GM21526 (cell line): ENCODE measurements at regions not wholly inside any gene's neighbourhood (a gene's known extent, or its start where the extent isn't known, plus 50 kb on each side); places are given as distances from the start of the nearest gene placed in this dataset.

Experiments used
- ATAC-seq: cut with Tn5 transposase; IDR thresholded peaks from one replicate; pipeline ENCODE4 v1.9.1; 2021; ENCODE audit warnings: moderate library complexity; ENCODE audit not compliant: unreplicated experiment, low FRiP score

DNA sequence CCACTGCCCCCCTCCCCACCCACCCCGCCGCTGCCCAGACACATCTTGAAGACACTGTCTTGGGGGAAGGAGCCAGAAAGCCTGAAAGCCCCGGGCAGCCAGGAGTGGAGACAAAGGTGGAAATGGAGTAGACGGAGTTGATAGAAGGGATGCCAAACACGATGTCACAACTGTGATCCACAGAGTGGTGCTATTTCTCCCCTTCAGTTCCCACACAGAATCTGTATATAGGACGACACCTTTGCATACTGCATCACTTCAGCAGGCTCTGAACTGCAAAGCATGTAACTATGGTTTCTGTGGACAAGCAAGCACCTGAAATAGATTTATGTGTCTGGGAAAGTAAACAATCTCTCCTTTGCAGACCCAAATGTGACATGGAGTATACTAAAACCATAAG is 56.4 kb upstream of the F13A1 start:
- no peak for ATAC-seq

DNA sequence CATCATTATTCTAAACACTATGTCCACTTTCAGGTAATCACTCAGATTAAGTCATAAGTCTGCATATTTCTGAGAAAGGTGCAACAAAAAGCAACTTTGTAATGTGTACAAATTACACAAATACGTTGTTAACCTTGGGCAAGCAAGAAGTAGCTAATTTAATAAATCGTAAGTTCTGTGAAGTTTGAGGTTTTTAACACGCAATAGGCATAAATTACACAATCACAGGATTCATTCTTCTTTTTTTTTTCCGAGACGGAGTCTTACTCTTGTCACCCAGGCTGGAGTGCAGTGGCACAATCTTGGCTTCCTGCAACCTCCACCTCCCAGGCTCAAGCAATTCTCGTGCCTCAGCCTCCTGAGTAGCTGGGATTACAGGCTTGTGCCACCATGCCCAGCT is 57.2 kb upstream of the F13A1 start:
- ATAC-seq, result no peak

DNA sequence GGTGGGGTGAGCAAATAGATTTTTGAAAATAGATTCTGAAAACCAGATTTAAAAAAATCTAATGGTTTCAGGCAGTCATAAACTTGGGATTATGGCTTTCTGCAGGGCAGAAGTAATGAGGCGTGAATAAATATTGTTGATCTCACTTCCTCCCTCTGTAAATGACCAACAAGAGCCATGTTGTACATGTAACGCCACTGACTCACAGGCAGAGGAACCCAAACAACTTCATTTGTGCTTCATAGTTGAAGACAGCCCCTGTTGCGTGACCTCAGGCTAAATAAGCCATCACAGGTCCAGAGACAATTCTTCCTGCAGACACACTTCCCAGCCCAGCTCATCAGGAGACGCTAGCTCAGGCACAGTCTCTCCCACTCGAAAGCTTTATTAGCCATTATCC is 59.1 kb upstream of the F13A1 start:
- no peak for ATAC-seq

DNA sequence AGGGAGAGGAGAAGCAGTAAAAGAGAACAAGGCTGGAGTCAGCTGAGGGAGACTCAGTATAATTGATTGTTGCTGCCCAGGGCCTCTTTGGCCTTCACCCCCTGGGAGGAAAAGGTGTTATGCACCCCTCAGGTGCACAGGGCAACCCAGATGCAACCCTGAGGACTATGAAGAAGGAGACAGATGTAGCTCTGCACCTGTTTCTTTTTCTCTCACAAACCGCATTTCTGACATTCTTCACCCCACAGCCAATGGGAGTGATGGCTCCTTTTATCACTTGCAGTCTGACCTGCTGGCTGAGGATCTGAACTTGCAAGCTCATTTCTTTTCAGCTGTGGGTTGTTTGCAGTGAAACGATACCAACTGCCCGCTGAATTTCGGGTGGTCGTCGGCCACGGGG is 64.1 kb upstream of the F13A1 start:
- no peak for ATAC-seq

DNA sequence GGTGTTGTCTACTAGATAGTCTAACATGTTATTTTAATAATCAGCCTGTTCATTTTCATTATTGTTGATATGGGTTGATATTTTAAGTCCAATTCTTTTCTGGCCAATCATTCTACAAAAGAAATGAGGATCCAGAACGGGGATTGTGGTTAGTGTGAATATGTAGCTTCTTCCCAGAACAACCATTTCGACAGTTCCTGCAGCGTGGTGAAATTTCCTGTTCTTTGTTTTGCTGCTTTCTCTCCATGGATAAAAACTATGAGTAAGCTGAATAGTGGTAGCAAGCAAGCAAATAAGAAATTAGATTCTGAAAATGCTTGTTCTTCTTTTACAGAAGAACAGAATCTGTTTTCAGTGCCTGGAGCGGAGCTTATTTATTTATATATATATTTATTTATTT is 65.5 kb upstream of the F13A1 start:
- no peak for ATAC-seq

DNA sequence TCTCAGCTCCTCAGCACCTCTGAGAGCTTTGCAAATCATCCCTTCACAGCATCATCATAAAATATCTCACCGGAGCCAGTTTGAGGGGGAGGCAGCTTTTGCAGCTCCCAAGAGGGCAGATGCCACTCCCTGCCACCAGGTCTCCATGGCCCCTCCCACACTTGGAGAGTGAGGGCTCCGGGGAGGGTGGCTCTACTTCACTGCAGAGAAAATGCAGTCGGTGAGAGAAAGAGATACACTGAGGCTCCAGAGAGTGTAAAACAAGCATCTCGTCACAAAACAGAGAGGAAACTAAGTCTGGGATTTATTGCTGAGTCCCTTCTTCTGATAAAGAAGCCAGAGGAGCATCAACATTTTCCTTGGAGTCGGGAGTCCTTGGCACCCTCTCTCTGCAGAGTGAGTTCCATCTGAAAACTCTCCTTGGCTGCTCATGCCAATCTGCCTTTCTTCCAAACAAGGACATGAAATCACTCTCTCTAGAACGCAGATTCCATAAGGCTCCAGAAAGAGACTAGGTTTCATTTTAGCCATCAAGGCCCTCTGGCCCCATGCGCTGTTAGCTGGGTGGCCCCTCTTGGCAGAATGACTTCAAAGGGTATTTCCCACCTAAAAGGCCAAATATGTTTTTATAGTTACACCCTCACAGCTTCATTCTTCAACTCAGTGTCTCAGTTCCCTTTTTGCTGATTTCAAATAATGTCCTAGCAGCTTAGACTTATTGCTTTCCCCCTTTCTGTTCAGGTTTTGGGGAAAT is 70.6 kb upstream of the F13A1 start:
- peak; percentile 70 for ATAC-seq

DNA sequence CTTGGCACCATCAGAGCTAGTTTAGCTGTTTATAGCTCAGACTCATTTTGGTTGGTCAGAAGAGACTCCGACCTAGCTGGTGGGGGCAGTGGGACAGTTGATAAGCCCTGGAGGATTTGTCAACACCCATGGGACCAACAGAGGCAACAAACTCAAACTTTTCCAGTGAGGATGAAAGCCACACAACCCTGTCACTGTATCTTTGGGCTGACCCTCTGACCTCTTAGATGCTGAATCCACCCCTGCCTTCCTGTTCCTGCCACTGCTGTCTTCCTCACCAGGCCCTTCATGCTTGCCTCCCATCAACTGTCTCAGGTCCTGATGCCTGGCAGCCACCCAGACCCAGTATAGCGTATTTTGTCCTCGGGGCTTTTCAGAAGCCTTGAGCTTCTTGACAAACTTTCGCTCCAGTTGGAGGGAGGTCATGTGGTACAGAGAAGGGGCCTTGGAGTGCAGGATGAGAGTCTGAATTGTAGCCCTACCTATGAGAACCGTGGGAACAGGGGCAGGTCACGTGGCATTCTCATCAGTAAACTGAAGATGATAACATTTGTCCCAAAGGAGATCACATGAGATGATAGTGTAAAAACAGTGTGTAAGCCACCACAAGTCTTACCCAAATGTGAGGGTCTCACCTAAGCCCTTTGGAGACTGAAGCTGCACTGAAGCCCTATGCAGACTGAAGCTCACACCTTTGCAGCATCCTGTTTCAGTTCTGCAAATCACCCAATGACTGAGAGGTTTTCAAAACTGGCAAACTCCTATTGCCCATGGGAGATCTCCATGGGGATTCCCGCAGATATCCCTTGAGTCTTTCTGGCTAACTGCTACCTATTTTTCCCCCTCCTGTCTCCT is 72.0 kb upstream of the F13A1 start:
- ATAC-seq, result peak; percentile 60

DNA sequence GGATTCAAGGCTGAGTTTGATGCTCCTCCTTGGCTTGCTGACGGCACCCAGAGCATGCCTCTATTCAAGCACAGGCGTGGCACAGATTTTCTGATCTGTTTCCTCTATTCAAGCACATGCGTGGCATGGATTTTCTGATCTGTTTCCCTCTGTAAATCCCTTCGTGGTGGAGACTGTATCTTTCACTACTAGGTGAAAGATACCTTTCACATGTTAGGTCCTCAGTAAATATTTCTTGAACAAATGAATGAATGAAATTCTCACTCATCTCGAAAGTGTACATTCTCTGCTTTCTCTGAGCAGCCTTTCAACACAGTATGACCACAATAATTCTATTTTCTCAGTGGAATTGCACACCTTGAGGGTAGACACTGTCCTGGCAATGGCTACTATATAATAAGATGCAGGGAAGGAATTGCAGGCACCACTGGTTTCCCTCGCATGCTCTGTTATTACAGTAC is 72.6 kb upstream of the F13A1 start:
- peak; percentile 22 for ATAC-seq

DNA sequence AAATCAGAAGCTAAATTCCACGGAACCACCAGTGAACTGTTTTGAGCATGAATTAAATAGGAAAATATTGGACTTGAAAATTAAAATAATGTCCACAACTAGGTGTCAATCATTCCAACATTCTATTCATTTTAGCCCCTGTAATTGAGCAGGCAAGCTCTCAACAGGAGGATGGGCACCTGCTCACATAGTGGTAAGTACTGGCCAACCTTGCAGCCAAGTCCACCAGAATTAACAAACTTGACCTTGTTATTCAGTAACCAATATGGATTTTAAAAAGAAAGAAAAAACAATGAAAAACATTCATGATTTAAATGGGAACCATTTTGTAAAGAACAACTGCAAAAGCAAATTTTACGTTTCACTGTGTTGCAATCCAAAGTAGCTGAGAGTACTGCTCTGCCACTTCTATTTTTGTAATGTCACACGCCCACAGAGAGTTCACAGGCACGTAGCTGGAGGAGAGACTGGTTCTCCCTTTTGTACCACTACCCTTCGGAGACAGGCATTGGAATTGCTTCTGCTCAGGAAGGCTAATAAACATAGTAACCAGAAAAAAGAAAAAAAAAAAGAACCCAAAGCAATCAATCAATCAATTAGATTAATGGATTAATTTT is 75.2 kb upstream of the F13A1 start:
- ATAC-seq, result no peak

DNA sequence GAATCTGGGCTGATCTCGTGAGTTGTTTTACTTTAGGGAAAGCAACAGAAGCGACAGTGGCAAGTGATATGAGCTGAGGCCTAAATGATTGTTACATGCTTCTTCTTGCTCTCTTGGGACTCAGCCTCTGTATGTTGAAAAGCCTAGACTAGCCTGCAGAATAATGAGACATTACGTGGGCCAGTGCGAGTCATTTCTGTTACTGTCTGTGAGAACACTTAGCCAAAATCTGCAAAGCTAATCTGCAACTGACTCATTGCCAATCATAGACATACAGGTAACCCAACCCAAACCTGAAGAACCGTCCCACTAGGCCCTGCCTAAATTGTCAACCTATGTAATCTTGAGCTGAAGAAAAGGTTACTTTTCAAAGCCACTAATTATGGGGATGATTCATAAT is 77.4 kb upstream of the F13A1 start:
- ATAC-seq, result no peak

DNA sequence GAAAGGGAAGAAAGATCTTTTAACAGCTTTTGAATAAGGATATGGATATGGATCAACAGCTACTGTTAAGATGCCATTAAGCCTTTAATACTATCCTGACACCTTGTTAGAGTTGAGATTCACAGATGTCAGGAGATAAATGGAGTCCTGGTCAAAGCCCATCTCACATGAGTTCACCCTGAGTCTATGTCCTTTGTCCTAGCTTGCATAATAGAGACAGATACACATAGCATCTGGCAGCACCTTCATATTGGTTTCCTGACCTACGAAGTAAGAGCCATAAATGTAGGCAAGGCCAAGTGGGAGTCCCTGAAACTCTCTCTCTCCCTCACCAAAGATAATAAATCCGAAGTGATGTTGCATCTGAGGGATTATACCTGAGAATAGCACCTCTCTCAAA is 79.1 kb upstream of the F13A1 start:
- no peak for ATAC-seq

DNA sequence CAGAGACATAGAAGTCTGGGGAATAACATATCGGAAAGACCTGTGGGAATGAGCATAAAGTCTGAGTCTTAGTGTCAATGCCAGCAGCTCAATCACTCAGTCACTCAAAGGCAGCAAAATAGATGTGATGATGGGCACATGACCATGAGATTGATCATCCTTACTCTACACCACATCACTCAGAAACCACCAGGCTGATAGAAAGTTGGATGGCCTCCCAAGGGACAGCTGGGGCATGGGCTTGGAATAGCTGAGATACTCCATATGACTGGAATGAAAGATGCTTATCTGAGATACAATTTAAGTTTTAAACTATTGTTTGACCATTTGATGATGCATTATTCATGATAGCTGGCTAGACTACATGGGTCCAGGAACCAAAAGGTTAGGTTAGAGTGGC is 80.9 kb upstream of the F13A1 start:
- no peak for ATAC-seq

DNA sequence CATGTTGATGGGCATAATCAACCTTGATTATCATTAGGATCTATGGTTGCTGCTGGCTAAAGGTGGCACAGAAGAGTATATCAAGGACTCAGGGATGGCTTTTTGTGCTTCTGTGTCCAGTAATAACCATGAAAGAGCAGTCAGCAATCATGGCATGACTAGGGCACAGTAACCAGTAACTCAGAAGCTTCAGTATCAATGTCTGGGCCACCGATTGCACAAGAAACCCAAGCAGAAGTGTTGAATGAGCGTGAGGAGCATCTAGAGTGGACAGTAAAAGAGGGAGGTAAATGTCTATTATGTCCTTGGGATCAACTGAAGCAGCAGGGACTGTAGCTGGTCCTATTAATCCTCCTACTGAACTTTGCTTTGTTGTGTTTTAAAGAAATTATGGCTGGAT is 81.5 kb upstream of the F13A1 start:
- no peak for ATAC-seq

DNA sequence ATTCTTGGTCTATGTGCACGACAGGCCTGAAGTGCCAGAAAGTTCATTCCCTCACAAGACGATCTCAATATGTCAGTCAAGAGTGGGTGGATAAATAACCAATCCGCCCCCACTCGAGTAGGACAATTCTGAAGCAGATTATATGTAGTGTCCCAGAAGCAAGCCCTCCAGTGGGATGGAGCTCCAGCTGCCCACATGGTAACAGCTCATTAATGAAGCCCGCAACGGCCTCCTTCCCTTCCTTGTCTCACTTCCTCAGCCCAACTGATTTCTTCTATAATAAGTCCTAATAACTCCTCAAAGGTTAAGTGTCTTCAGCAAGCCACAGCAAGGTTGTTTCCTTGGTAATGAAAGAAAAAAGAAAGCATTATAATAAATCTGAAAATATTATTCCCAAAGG is 82.1 kb upstream of the F13A1 start:
- no peak for ATAC-seq

DNA sequence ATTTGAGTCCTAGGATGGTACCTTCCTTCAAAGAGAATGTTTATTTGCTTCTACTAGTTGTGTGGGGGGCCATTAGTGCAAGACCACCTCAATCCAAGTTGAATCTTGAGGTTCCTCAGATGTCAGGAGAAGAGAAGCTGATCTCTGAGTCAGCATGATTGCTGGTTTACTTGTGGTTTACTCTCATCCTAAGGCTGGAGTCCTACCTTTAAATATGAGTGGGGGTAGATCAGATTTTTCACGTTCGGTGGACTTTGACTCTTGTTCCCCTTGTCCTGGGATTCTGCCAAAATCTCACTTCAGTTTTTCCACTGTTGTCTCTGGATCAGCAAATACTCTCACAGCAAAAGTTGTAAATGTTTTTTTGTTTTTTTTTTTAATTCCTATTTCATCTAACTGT is 84.6 kb upstream of the F13A1 start:
- no peak for ATAC-seq

DNA sequence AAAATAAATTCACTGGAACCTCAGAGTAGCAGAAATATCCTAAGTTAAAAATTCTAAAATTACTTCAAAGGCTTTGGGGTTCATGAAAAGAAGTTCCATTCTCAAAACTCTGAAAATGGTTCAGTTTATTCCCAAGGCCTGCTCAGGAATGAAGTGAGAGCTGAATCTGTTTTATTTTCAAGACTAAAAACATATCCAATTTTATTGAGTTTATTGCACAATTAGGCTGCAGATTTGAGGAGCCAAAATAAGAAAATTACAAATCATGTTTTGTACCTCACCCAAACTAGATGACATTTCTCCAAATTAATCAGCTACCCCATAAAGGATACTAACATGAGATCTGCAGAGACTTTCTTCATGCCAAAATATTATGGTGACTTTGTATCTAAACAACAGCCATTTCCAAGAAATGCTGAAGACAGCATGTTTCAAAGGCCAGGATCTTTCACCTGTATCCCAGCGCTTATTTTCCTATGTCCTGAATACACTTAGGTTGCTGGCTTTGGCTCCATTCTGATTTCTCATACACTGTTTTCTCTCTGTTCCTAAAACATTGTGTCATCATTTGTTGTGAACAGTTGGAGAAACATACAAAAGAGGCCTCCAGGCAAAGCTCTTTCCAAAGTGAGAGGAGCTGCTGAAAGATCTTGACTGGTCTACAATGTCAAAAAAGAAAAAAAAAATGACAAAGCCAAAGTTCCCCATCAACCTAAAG is 85.7 kb upstream of the F13A1 start:
- no peak for ATAC-seq

DNA sequence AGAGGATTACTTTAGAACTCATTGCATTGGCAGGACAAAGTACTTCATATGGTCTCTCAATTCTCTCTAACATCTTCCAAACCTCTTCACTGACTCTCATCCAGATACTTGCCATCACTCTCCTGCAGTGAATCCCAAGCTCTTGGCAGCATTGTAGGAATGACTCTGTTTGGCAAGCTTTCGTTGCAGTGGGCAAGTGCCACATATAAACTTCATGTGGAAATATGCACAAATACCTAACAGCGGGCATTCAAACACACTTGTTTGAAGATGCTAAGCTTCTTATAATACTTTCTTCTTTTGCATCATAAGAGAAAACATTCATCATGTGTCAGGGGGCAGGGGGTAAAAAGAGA is 86.2 kb upstream of the F13A1 start:
- ATAC-seq, result no peak

DNA sequence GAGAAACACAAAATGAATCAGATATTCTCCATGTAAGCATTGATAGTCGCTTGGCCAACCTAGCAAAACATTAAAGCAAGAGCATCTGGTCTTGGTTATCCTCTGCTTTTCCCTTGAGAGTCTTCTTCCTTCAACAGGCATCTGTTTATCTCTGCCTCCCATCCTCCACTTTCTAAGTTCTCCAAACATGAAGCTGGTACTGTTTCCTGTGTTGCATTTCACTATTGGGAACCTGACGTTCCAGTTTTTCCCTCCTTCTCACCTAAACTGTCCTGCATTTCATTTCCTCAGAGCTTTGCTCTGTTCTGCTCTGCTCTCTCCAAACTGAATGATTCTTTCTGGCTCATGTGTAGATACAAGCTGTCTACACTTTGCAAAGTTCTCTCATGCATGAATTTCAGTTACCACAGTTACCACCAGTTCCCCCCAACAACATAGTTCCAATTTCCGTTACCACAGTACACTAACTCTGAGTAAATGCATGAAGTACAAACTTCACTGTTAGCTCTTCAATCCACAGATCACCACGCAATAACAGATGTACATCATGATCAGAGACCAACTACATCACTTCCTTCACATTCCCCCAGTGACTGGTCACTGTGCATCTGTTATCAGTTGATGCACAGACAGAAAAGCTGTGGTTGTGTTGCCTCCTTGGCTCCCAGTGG is 86.7 kb upstream of the F13A1 start:
- peak; percentile 97 for ATAC-seq

DNA sequence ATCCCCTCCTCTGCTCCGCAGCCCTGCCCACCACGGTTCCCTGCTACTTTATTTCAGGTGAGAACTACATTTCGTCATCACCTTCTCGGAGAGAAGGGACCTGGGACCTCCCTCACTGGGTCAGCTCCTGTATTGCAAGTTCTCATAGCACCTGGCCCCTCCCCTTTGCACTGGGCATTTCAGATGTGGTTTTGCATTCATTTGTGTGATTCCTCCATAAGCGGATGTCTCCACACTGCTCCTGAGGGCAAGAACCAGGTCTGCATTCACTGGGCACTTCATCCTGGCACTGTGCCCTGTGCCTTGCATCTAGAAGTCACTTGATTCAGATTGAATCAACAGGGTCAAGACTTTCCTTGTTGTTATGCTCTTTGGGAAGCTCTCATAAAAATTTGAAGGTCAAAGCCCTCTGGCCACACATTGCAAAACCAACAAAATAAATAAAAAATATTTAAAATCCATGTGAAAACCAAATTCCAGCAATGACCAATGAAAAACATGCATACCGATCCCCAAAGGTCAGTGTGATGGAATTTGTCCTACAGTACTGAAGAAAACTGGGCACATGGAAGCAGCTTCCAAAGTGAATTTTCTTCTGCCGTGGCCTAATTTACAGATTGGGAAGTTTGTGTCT is 89.1 kb upstream of the F13A1 start:
- ATAC-seq, result no peak

DNA sequence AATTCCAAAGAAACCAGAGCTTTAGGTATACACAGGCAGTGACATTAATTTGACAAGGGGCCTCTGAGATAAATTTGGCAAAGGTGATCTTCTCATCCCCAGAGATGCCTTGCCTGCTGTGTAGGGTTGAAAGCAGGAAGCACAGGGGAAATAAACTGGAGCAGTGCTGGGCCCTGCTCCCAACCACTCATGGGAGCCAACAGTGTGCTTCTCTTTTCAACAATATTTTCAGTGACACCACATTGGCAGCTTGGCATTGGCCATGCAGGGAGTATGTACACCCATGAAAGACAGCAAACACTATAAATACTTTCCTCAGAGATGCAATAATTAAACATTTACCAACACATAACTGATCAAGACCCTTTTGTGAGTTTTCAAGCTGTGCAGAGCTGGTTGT is 90.7 kb upstream of the F13A1 start:
- no peak for ATAC-seq
